Large intestine (tissue), 3 donors: ENCODE measurements at regions not wholly inside any gene's neighbourhood (a gene's known extent, or its start where the extent isn't known, plus 50 kb on each side); places are given as distances from the start of the nearest gene placed in this dataset.

Experiments
- DNase-seq, 2 donors: peaks; one replicate each; pipeline versions ENCODE4 v3.0.0 to v3.0.0-alpha.2; 2013
- H3K27ac ChIP-seq: one replicate; pipeline ENCODE4 v1.5.1; 2013; ENCODE audit warnings: low read length
- H3K27me3 ChIP-seq: 2 replicates; pipeline ENCODE4 v1.6.1; 2013; ENCODE audit warnings: low read length; ENCODE audit not compliant: control insufficient read depth, insufficient read depth
- H3K36me3 ChIP-seq: 2 replicates; pipeline ENCODE4 v1.6.1; 2013; ENCODE audit warnings: low read length; ENCODE audit not compliant: control insufficient read depth, insufficient read depth
- H3K4me1 ChIP-seq: one replicate; pipeline ENCODE4 v1.6.1; 2013; ENCODE audit warnings: low read length; ENCODE audit not compliant: control insufficient read depth, insufficient read depth
- H3K4me3 ChIP-seq: one replicate; pipeline ENCODE4 v1.5.1; 2013; ENCODE audit warnings: low read length
- H3K9me3 ChIP-seq: one replicate; pipeline ENCODE4 v1.6.1; 2013; ENCODE audit warnings: mild to moderate bottlenecking, low read depth, low read length, moderate library complexity; ENCODE audit not compliant: control insufficient read depth
- WGBS: methylation state at CpG from one replicate; pipeline ENCODE4 v1.1.5; 2013; ENCODE audit warnings: low lambda C conversion rate; ENCODE audit not compliant: insufficient coverage; 5-methylcytosine and 5-hydroxymethylcytosine counted together

DNA sequence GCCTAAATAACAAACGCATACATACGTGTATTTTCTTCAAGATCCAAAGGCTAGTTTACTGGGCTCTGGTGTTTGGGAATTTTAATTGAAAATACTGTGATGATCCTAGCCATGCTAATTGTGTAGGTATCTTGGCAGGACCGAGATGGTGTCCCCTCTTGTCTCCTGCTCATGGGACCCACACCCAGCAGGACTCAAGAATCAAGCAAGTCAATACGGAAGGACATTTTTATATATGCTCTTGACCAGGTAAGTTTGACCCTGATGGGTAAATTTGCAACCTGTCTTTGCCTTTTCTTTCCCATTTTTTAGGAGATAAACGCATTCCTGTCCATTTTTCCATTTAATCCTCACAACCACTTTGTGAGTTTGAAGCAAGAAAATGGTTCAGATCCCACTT, 111.8 kb upstream of the MYCN start:
- H3K27ac ChIP-seq: no peak overlapping the region
- H3K36me3 ChIP-seq: no peaks in the 10 kb centered on the region
- peaks cover 19% of the 10 kb centered on the region for H3K4me1 ChIP-seq
- no peak for DNase-seq
- no CpG with 5 or more reads among the region's 5 CpGs for WGBS
- no peak overlapping the region for H3K4me3 ChIP-seq
- H3K9me3 ChIP-seq: no peaks in the 10 kb centered on the region
- H3K27me3 ChIP-seq: no peaks in the 10 kb centered on the region

DNA sequence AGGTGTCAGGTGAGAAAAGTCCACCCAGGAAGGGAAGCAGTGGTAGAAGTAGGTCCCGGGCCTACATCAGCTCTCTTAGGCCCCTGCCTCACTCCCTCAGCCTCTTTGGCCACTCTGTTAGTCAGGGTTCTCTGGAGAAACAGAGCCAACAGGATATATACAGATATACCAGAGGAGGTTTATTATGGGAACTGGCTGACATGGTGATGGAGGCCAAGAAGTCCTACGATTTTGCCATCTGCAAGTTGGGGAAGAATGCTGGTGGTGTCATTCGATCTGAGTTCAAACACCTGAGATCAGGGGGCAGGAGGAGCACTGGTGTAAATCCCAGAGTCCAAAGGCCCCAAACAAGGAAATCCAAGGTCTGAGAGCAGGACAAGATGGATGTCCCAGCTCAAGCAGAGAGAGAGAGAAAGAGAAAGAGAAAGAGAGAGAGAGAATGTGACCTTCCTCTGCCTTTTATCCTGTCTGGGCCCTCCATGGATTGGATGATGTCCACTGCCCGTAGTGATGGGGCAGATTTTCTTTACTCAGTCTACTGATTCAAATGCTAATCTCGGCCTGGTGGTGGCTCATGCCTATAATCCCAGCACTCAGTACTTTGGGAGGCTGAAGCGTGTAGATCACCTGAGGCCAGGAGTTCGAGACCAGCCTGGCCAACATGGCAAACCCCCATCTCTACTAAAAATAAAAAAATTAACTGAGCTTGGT, 111.1 kb upstream of the MYCN start:
- no peak for DNase-seq
- H3K9me3 ChIP-seq: no peaks in the 10 kb centered on the region
- no peak overlapping the region for H3K4me3 ChIP-seq
- 60% methylated on average over 1 of the region's 7 CpGs for WGBS
- no peaks in the 10 kb centered on the region for H3K36me3 ChIP-seq
- no peak overlapping the region for H3K27ac ChIP-seq
- H3K4me1 ChIP-seq: peaks cover 19% of the 10 kb centered on the region
- no peaks in the 10 kb centered on the region for H3K27me3 ChIP-seq

DNA sequence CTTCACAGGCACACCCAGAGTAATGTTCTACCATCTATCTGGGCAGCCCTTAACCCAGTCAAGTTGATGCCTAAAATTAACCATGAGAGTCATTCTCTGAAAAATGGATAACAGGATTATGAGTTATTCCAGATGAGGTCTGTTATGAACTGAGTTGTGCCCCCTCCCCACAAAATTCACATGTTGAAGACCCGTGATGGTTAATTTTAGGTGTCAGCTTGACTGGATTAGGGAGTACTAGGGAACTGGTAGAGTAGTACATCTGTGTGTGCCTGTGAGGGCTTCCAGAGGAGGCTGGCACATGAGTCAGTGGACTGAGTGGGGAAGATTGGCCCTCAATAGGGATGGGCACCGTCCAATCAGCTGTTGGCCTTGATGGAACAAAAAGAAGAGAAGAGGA, 110.4 kb upstream of the MYCN start:
- Histone ChIP-seq H3K36me3 (no peaks in the 10 kb centered on the region), H3K27me3 (no peaks in the 10 kb centered on the region), H3K27ac (no peak overlapping the region), H3K9me3 (no peaks in the 10 kb centered on the region), H3K4me3 (no peak overlapping the region), H3K4me1 (peaks cover 19% of the 10 kb centered on the region)
- WGBS: no CpG with 5 or more reads among the region's 2 CpGs
- no peak for DNase-seq

DNA sequence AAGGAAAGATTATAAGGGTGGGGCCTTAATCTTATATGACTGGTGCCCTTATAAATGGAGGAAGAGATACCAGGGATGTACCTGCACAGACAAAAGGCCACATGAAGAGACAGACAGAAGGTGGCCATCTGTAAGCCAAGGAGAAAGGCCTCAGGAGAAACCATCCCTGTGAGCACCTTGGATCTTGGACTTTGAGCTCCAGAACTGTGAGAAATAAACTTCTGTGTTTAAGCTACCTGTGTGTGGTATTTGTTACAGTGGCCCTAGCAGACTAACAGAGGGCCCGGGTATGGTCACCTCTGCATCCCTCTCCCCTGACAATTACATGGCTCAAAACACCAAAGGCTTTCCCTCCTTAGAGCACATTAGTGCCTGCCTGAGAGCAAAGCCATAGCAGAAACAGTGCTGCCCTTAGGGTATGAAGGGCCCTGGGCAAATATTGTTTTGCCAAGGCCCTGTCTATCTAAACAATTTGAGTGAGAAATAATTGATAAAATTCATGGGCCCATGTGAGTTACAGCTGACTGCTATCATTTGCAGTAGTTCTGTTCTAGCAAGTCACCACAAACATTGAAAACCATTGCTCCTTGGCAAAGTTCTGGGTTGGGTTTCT, 109.3 kb upstream of the MYCN start:
- peak in 1 of 2 donors; percentile 69 for DNase-seq
- Histone ChIP-seq H3K4me3 (no peak overlapping the region), H3K27me3 (no peaks in the 10 kb centered on the region), H3K36me3 (no peaks in the 10 kb centered on the region), H3K27ac (peak overlapping the region; percentile 20), H3K9me3 (peaks cover 3% of the 10 kb centered on the region), H3K4me1 (peaks cover 19% of the 10 kb centered on the region)
- no CpG with 5 or more reads among the region's 1 CpG for WGBS

DNA sequence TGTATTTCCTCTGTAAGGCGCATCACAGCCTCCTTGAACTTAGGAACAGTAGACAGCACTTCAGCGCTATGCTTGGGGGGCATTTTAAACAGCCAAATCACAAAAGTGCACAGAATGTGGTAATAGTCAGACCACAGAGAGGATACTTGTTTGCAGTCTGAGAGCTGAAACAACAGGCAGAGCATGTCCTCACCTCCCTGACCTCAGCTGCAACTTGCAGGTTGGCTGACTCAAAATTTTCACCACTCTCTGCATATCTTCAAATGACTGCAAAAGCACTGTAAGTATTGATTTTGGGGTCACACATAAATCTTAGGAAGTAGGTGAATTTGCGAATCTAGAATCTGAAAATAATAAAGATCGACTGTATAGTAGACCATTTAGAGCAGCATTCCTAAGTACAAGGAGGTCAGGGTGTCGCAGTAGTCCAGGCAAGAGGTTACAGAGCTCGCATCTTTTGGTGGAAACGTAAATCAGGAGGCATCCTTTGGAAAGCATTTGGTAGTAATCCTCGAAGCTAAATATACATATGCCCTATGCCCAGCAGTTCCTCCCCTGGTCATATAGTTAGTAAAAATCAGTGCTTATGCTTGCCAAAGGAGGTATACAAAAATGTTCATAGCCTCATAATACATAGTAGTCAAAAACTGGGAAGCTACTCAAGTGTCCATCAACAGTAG, 108.2 kb upstream of the MYCN start:
- DNase-seq: no peak
- H3K27me3 ChIP-seq: no peaks in the 10 kb centered on the region
- H3K9me3 ChIP-seq: peaks cover 3% of the 10 kb centered on the region
- no peaks in the 10 kb centered on the region for H3K36me3 ChIP-seq
- peaks cover 11% of the 10 kb centered on the region for H3K4me1 ChIP-seq
- H3K27ac ChIP-seq: no peak overlapping the region
- WGBS: 100% methylated on average over 1 of the region's 8 CpGs
- H3K4me3 ChIP-seq: no peak overlapping the region

DNA sequence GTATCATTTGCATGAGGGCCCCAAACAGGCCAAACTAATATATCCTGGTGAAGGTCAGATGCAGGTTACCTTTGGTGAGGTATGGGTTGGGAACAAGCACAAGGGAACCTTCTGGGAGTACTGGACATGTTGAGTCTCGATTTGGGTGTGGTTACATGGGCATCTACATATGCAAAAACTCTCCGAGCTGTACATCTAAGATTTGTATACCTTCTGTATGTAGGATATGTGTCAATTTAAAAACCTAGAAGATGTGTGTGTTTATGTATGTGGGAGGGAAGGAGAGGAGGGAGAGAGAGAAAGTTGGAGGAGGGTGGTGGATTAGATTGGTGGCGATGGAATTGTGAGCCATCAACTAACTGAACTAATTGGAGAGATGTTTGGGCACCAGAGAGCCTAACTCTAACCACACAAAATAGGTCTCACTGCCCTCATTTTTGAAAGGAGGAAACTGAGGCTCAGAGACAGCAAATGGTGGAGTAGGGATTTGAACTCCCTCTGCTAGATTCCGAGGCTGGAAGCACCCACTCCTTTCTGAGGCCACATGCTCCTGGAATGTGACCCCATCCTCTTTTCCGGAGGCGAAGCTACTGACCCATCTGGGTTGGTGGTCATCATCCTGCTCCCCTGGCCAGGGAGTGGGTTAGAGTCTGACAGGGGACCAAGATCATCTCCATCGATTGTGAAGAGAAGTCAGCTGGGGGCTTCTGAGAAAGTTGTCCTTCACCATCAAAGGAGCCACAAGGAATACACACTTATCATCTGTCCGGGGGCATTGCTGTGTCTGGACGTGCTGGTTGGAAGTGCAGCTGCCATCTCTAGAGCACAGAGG, 107.3 kb upstream of the MYCN start:
- H3K9me3 ChIP-seq: peaks cover 5% of the 10 kb centered on the region
- WGBS: no CpG with 5 or more reads among the region's 9 CpGs
- no peaks in the 10 kb centered on the region for H3K36me3 ChIP-seq

DNA sequence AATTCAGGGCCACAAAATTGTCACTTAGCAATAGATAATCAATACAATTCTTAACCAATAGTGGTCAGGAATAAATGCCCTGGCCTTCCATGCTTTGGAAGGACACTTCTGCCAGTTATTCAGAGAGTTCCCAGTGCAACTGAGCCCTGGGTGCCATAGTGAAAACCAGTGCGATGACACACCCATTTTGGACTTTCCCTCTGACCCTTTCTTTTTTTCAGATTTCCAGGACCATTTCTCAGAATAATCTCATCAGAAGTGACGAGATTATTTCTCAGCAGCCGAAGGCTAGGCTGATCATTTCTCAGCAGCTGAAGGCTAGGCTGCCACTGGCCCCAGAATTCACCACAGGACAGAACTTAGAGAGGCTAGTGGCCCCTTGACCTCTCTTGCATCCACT, 106.6 kb upstream of the MYCN start:
- no CpG with 5 or more reads among the region's 3 CpGs for WGBS
- Histone ChIP-seq H3K27ac (no peak overlapping the region), H3K4me3 (no peak overlapping the region), H3K4me1 (peaks cover 13% of the 10 kb centered on the region), H3K9me3 (peaks cover 5% of the 10 kb centered on the region), H3K27me3 (no peaks in the 10 kb centered on the region), H3K36me3 (no peaks in the 10 kb centered on the region)
- no peak for DNase-seq

More for the DNA sequence above, 107.3 kb upstream of the MYCN start:
- Histone ChIP-seq H3K27ac (no peak overlapping the region), H3K4me3 (no peak overlapping the region), H3K4me1 (peaks cover 9% of the 10 kb centered on the region), H3K27me3 (no peaks in the 10 kb centered on the region)
- DNase-seq: no peak

DNA sequence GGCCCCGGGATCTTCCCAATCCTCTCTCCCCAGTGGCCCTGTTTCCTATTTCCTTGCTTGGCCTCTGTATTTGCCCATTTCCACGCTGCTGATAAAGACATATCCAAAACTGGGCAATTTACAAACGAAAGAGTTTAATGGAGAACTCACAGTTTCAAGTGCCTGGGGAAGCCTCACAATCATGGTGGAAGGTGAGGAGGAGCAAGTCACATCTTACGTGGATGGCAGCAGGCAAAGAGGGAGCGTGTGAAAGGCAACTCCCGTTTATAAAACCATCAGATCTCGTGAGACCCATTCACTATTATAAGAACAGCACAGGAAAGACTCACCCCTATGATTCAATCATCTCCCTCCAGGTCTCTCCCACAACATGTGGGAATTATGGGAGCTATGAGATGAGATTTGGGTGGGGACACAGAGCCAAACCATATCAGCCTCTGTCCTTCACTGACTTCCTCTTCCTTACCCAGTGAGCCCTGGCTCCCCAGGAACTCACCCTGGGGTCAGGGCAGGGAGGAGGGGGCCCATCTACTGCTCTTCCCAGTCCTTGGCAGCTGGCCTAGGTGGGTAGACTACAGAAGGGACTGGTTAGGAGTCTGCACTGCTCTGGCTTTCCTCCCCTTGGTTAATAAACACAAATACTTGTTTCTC, 105.8 kb upstream of the MYCN start:
- peaks cover 5% of the 10 kb centered on the region for H3K9me3 ChIP-seq
- no peaks in the 10 kb centered on the region for H3K36me3 ChIP-seq
- no peak overlapping the region for H3K4me3 ChIP-seq
- no peaks in the 10 kb centered on the region for H3K27me3 ChIP-seq
- H3K4me1 ChIP-seq: peaks cover 19% of the 10 kb centered on the region
- H3K27ac ChIP-seq: no peak overlapping the region
- no peak for DNase-seq
- no CpG with 5 or more reads among the region's 7 CpGs for WGBS

DNA sequence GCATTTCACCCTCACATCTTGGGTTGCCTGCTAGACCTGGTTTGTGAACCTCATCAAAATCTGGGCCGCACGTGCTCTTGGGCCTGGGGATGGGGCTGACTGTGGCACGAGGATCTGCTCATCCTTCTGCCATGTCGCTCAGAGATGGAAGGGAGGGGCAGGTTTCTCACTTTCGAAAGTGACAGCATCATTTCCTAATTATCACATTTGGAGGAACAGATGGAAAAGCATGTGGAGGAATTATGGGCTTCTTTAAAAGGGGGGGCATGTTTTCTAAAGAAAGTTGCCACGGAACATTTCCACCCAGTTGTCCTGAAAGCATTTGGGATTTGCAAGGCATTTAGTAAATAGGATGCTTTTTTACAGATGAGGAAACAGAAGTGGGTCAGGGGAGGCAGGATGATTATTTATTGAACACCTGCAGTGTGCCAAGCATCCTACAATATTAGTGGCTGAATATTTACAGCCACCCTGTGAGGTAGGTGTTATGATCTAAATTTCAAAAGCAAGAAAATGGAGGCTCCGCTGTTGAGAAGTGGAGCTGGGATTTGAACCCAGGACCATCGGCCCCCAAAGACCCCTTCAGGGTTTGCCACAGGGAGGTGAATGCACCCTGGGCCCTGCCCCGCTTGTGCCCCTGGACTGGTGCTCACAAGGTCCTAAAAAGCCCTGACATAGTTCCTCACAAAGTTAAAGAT, 104.2 kb upstream of the MYCN start:
- Histone ChIP-seq H3K27ac (no peak overlapping the region), H3K36me3 (no peaks in the 10 kb centered on the region), H3K27me3 (no peaks in the 10 kb centered on the region), H3K9me3 (peaks cover 5% of the 10 kb centered on the region), H3K4me3 (no peak overlapping the region), H3K4me1 (peaks cover 26% of the 10 kb centered on the region)
- WGBS: 100% methylated on average over 1 of the region's 9 CpGs
- DNase-seq: no peak
